ENCODE measurements at regions not wholly inside any gene's neighbourhood (a gene's known extent, or its start where the extent isn't known, plus 50 kb on each side); places are given as distances from the start of the nearest gene placed in this dataset.
A peak's percentile ranks its signal among the peaks of the same experiment; 100 is the strongest.
"Not testable (repeated sequence)": the region's sequence is repeated elsewhere in the genome, so short reads cannot be mapped to it uniquely, and the experiment has no call there.

DNA sequence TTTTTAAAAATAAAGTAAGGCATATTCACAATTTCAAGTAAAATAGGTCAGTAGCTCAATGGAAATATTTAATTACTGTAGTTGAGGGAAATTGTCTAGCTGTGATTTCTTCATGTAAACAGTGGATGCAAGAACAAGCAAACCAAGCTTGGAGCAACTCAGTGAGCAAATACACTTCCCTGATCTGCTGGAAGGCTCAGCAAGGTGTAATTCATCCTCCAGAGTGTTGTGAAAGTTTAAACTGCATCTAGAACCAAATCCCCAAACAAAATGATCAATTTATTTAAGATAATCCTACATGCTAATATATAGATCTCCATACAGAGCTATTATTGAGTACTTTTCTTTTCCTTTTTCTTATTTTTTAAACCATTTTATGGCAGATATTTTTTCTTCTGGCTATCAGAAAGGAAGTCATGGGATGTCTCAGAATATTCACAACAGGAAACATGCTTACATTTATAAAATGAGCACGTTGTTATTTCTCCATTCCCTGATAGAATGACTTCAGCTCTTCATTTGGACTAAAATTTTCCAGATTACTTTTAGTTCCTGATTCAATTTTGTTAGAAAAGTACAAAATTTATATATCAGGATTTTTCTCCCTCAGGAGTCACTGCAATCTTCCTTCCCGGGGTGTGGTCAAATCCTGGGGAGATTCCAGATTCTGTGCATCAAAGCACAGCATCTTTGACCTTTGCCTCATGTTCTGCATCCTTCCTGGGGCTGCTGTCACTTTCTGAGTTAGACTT lies 219.2 kb upstream of the ELL2 start:
- H3K27me3 Mint-ChIP-seq = peaks cover 16% of the 10 kb centered on the region
- H3K36me3 Mint-ChIP-seq (ENCODE audit: low read depth) = no peaks in the 10 kb centered on the region
- H3K27ac Mint-ChIP-seq = no peak overlapping the region
- no peak for ATAC-seq (replicated peaks)
- peaks cover 12% of the 10 kb centered on the region for H3K9me3 Mint-ChIP-seq
- peaks cover 5% of the 10 kb centered on the region for H3K4me1 Mint-ChIP-seq
- H3K4me3 Mint-ChIP-seq = no peak overlapping the region

DNA sequence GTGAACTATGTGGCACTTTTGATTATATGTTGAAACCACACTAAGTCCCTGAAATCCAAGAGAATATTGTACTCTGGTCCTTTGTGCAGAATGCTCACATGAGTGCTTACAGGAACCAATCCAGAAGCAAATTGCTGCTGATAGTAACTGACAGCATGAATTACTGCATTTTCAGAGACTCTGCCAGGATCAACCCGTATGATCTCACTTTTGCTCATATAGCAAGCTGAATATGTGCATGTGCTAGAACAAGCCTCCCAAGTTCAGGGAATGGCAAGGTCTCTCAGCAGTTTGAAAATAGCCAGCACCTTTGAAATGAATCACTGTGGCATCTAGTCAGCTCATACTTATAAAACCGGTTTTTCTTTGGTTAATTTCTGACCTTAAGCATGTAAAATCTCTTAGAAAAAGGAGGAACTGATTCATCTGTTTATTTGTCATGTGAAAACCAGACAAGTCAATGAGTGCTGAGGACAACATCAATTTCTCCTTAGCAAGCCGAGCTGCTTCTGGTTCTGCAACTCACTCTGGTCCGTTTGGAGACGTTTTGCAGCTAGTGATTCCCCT lies 215.7 kb upstream of the ELL2 start:
- Mint-ChIP-seq H3K27me3 (peaks cover 16% of the 10 kb centered on the region), H3K27ac (peak overlapping the region; percentile 4), H3K36me3 (ENCODE audit: low read depth) (no peaks in the 10 kb centered on the region), H3K4me3 (no peak overlapping the region), H3K4me1 (peaks cover 5% of the 10 kb centered on the region), H3K9me3 (no peaks in the 10 kb centered on the region)
- ATAC-seq (replicated peaks) = peak; percentile 96

DNA sequence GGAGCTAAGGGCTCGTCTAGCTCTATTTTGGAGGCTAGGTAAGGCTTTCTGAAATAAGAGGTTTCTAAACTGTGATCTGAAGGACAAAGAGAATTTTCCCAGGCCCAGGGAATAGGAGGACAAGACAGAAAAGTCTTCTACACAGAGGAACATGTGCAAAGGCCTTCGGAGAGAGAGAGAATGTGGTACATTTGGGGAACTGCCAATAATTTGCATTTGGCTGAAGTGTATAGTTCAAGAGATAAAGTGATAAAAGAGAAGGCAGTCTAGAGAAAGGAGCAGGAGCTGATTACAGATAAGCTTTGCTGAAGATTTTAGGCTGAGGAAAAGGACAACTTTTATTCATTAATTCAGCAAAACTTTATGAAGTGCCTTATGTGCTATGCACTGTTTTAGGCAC lies 214.4 kb upstream of the ELL2 start:
- Mint-ChIP-seq H3K27ac (no peak overlapping the region), H3K4me3 (no peak overlapping the region), H3K27me3 (peaks cover 16% of the 10 kb centered on the region), H3K36me3 (ENCODE audit: low read depth) (no peaks in the 10 kb centered on the region), H3K9me3 (no peaks in the 10 kb centered on the region), H3K4me1 (peaks cover 5% of the 10 kb centered on the region)
- ATAC-seq (replicated peaks) = no peak

DNA sequence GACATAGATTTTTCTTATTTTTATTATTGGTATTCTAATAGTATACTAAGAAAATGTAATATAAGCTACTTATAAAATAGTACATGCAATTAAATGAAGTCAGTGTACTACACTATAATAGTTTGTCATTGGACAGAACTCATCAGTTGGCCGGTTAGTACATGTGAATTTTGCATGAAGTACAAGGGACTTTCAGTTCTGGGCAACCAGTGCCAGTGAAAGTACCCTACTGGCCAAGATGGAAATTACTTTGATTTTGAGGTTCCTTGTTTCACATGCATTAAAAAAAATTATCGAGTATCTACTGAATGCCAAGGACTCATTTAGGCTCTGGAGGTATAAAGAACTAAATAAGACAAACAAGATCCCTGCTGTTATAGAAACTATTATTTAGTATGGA lies 213.4 kb upstream of the ELL2 start:
- Mint-ChIP-seq H3K36me3 (ENCODE audit: low read depth) (no peaks in the 10 kb centered on the region), H3K4me1 (peaks cover 5% of the 10 kb centered on the region), H3K9me3 (no peaks in the 10 kb centered on the region), H3K27me3 (peaks cover 16% of the 10 kb centered on the region), H3K27ac (no peak overlapping the region), H3K4me3 (no peak overlapping the region)
- no peak for ATAC-seq (replicated peaks)

DNA sequence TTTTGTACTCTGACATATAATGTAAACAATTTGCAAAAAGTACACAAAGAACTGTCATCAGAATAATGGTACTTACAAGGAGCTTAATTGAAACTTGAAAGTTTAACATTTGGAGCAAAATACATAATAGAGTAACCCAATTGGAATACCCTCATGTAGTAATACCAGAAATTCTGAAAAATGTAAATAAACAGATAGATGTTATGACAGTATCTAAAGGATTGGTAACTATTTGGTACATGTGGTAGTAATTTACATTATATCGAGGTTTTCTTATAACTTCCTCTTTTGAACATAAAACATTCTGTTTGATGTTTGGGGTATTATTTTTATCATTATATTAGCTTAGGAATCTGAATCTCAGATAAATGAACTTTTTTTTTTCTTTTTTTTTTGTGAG lies 211.7 kb upstream of the ELL2 start:
- Mint-ChIP-seq H3K9me3 (no peaks in the 10 kb centered on the region), H3K36me3 (ENCODE audit: low read depth) (no peaks in the 10 kb centered on the region), H3K4me1 (no peaks in the 10 kb centered on the region), H3K4me3 (no peak overlapping the region), H3K27me3 (peaks cover 3% of the 10 kb centered on the region), H3K27ac (no peak overlapping the region)
- no peak for ATAC-seq (replicated peaks)

DNA sequence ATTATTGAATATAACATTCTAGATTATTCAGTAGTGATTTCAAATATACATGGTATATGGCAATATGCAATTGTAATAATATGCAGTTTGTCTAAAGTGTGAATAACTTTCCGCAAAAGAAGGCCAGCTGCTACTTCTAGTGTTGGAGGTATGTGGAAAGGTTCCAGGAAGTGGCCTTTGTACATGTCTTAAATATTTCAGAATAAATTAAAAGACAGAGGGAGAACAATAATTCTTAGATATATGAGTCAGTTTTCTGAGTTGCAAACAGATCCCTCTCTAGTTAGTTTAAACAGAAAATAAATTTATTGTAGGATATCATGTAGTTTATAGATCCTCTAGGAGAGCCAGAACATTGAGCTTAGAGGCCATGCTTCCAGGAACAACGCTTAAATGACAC lies 210.8 kb upstream of the ELL2 start:
- Mint-ChIP-seq H3K4me3 (no peak overlapping the region), H3K27me3 (no peaks in the 10 kb centered on the region), H3K36me3 (ENCODE audit: low read depth) (no peaks in the 10 kb centered on the region), H3K9me3 (no peaks in the 10 kb centered on the region), H3K27ac (no peak overlapping the region), H3K4me1 (no peaks in the 10 kb centered on the region)
- no peak for ATAC-seq (replicated peaks)

DNA sequence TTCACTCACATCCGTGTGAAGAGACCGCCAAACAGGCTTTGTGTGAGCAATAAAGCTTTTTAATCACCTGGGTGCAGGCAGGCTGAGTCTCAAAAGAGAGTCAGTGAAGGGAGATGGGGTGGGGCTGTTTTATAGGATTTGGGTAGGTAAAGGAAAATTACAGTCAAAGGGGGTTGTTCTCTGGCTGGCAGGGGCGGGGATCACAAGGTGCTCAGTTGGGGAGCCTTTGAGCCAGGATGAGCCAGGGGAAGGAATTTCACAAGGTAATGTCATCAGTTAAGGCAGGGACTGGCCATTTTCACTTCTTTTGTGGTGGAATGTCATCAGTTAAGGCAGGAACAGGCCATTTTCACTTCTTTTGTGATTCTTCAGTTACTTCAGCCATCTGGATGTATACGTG lies 210.3 kb upstream of the ELL2 start:
- H3K4me3 Mint-ChIP-seq; H3K9me3 Mint-ChIP-seq; H3K36me3 Mint-ChIP-seq (ENCODE audit: low read depth); H3K4me1 Mint-ChIP-seq; H3K27ac Mint-ChIP-seq; ATAC-seq (replicated peaks); H3K27me3 Mint-ChIP-seq: not testable (repeated sequence)

DNA sequence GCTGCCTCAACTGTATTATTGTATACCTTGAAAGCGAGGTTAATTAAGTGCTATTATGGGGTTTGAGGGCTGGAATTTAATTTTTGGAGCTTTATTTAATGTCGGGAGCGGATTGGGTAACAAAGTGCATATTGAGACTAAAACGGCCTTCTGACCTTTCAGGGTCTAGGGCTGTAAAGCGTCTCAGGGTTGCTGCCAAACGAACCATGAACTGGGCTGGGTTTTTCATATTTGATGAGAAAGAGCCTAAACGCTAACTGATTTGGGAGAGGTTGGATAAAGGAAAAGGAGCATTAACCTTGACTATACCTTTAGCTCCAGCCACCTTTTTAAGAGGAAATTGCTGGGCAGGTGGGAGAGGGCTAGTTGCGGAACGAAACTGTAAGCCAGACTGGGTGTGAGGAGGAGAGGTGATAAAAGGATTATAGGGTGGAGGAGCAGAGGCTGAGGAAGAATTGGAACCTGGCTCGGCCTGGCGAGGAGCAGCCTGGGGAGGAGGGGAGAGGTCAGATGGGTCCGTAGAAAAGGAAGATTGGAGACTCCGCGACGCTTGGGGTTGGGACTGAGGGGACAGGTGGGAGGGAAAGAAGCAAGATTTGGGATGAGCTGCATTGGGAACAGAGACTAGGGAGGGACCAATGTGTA lies 209.0 kb upstream of the ELL2 start:
- H3K9me3 Mint-ChIP-seq; H3K27ac Mint-ChIP-seq; H3K4me1 Mint-ChIP-seq; H3K36me3 Mint-ChIP-seq (ENCODE audit: low read depth); H3K27me3 Mint-ChIP-seq; H3K4me3 Mint-ChIP-seq; ATAC-seq (replicated peaks): not testable (repeated sequence)

DNA sequence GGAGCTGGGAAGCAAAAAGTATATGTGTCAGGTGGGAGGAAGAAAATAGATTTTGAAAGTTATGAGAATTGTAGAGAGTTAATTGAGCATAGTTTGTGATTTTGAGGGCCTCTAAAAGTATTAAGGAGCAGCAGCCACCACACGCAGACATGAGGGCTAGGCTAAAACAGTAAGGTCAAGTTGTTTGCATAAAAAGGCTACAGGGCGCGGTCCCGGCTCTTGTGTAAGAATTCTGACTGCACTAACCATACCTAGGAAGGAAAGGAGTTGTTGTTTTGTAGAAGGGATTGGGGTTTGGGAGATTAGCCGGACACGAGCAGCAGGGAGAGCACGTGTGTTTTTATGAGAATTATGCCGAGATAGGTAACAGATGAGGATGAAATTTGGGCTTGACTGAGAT lies 207.2 kb upstream of the ELL2 start:
- H3K4me3 Mint-ChIP-seq; H3K36me3 Mint-ChIP-seq (ENCODE audit: low read depth); ATAC-seq (replicated peaks); H3K9me3 Mint-ChIP-seq; H3K27me3 Mint-ChIP-seq; H3K27ac Mint-ChIP-seq; H3K4me1 Mint-ChIP-seq: not testable (repeated sequence)

DNA sequence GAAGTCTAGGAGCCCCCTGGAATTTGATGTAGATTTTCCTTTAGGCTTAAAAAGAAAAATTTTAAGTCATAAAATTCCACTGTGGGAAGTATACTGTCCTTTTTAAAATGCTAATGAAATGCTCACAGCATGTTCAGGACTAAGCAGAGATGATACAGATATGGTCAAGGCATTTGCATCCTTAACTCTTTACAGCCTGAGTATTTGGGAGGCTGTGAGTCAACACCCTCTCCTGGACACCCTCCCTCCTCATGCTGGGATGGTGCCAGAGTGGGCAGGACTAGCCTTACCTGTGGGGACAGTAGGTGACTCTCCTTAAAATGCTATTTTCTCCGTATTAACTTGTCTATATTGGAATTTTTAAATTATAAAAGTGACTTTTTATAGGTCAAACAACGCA lies 197.4 kb upstream of the ELL2 start:
- Mint-ChIP-seq H3K27ac (no peak overlapping the region), H3K27me3 (peaks cover 8% of the 10 kb centered on the region), H3K9me3 (no peaks in the 10 kb centered on the region), H3K4me1 (no peaks in the 10 kb centered on the region), H3K36me3 (ENCODE audit: low read depth) (no peaks in the 10 kb centered on the region), H3K4me3 (no peak overlapping the region)
- no peak for ATAC-seq (replicated peaks)

DNA sequence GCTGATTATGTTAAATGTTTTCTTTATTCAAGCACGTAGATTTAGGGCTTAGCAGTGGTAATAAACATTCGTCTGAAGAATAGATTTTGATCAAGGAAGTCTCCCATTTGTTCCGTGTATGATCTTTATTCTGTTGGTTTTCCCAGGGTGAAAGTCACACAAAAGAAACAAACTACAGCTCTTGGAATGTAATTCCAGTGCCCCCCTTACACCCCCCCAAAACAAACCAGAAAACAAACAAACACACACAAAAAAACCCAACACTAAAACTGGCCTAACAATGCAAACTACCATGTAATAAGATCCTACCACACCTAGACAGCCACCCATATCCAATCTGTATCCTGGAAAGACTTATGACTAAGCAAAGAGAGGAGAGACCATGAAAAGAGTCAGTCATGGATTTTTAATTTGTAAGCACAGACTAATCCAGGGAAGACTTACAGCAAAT lies 196.2 kb upstream of the ELL2 start:
- Mint-ChIP-seq H3K4me1 (no peaks in the 10 kb centered on the region), H3K36me3 (ENCODE audit: low read depth) (no peaks in the 10 kb centered on the region), H3K4me3 (no peak overlapping the region), H3K27ac (no peak overlapping the region), H3K27me3 (peaks cover 8% of the 10 kb centered on the region), H3K9me3 (no peaks in the 10 kb centered on the region)
- ATAC-seq (replicated peaks) = no peak

DNA sequence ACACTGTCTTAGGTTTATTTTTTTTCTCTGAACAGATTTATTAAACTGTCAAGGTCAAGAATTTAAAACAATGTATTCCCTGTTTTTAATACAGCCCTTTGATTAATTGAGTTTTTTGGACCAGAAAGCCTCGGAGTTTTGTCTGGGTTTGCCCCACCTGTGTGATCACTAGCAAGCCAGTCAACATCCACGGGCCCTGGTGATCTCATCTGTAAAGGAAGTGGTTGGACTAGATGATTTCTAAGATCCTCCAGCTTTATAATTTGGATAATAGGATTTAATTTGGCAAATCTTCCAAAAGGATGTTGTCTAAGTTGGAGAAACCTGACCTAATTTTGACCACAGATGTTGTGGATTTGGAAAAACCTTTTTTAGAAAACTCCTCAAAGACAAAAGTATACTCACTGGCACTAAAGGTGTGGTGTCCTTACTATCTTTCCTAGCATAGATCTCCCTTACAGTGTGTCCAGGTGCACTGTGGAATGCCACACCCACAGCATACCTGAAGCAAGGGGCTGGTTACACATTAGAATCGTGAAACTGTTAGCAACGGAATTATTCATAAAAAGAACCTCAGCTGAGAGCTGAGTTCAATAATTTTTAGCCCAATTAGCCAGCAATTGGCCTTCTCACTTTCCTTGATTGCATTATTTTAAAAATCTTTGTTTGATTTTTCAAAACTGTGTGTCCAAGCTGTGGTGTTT lies 195.6 kb upstream of the ELL2 start:
- Mint-ChIP-seq H3K27me3 (peaks cover 8% of the 10 kb centered on the region), H3K36me3 (ENCODE audit: low read depth) (no peaks in the 10 kb centered on the region), H3K27ac (no peak overlapping the region), H3K9me3 (no peaks in the 10 kb centered on the region), H3K4me3 (no peak overlapping the region), H3K4me1 (peaks cover under 1% of the 10 kb centered on the region)
- no peak for ATAC-seq (replicated peaks)

DNA sequence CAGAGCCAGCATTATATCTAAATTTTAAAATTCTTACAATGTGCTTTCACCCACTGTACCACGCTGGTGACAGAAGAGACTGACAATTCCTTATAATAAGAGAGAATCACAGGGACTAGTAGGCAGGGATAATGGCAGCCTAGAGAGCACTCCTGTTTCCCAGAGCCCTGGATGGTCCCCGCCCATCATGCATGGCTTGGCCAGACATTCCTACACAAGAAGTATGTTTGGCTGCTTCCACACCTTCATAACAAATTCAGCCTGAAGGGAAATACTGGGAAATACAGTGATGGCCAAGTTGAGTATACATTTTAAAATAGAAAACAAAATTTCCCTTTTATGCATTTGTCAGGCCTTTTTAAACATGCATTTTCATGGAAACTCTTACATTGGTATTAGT lies 193.5 kb upstream of the ELL2 start:
- ATAC-seq (replicated peaks) = no peak
- H3K27me3 Mint-ChIP-seq = peaks cover 2% of the 10 kb centered on the region
- peaks cover 5% of the 10 kb centered on the region for H3K4me1 Mint-ChIP-seq
- H3K9me3 Mint-ChIP-seq = no peaks in the 10 kb centered on the region
- no peak overlapping the region for H3K4me3 Mint-ChIP-seq
- H3K36me3 Mint-ChIP-seq (ENCODE audit: low read depth) = no peaks in the 10 kb centered on the region
- H3K27ac Mint-ChIP-seq = no peak overlapping the region

DNA sequence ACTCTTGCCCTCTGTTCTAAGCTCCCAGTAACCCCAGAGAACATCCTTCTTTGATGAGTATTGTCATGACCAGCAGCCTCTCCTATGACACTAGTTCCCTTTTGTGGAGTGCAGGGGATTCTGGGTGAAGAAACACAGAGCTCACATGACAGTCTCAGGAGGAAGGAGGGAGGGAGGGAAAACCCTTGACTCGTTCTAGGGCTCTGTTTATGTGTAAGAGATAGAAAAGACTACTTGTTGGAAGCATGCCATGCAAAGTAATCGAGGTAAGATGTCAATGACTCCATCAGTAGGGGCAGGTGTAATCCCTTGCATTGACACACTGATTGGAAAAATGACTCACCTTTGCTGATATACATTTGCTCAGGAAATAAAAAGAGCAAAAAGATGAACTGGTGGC lies 190.2 kb upstream of the ELL2 start:
- peaks cover 5% of the 10 kb centered on the region for H3K4me1 Mint-ChIP-seq
- H3K27ac Mint-ChIP-seq = no peak overlapping the region
- peak; percentile 96 for ATAC-seq (replicated peaks)

DNA sequence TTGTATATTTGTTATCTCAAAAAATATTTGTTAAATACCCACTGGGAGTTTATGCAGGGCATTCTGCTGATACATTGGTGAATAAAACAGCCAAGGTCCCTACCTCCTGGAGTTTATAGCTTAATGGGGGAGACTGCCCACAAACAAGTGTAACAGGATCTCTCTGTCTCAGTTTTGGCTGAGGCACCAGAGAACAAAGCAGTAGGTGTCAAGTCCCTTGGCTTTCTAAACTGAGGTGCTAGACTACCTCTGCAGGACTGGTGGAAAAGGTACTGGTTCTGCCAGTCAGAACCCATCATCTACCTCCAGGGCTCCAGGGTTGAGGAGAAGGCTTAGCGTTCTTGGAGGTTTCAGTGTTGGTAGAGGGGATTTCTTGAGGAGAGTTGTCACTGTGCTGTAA lies 188.4 kb upstream of the ELL2 start:
- ATAC-seq (replicated peaks) = no peak
- Mint-ChIP-seq H3K9me3 (no peaks in the 10 kb centered on the region), H3K27me3 (no peaks in the 10 kb centered on the region), H3K27ac (peak overlapping the region; percentile 47), H3K4me1 (peaks cover 5% of the 10 kb centered on the region), H3K4me3 (no peak overlapping the region), H3K36me3 (ENCODE audit: low read depth) (no peaks in the 10 kb centered on the region)

More for the DNA sequence above, 190.2 kb upstream of the ELL2 start:
- no peaks in the 10 kb centered on the region for H3K36me3 Mint-ChIP-seq (ENCODE audit: low read depth)
- no peaks in the 10 kb centered on the region for H3K27me3 Mint-ChIP-seq
- no peaks in the 10 kb centered on the region for H3K9me3 Mint-ChIP-seq
- no peak overlapping the region for H3K4me3 Mint-ChIP-seq
